ENCODE measurements at regions not wholly inside any gene's neighbourhood (a gene's known extent, or its start where the extent isn't known, plus 50 kb on each side); places are given as distances from the start of the nearest gene placed in this dataset.

DNA sequence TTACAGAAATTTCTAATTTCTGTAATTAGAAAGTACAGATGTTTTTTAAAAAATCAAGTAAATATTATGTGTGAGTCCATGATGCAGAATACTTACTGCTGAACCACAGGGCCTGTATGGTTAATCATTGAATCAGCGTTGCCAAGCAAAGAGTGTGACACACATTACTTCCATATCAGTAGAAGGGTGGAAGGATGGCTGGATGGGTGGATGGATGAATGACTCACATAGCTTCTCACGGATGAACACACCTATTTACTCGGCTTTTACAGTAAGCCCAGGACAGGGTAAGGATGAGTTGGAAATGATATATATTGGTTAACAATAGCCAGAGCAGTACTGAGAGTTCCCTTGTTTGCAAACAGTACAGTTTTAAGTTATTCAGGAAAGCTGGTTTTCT, 495.9 kb upstream of the RBFOX1 start:
- TF ChIP-seq, protein P1, sequence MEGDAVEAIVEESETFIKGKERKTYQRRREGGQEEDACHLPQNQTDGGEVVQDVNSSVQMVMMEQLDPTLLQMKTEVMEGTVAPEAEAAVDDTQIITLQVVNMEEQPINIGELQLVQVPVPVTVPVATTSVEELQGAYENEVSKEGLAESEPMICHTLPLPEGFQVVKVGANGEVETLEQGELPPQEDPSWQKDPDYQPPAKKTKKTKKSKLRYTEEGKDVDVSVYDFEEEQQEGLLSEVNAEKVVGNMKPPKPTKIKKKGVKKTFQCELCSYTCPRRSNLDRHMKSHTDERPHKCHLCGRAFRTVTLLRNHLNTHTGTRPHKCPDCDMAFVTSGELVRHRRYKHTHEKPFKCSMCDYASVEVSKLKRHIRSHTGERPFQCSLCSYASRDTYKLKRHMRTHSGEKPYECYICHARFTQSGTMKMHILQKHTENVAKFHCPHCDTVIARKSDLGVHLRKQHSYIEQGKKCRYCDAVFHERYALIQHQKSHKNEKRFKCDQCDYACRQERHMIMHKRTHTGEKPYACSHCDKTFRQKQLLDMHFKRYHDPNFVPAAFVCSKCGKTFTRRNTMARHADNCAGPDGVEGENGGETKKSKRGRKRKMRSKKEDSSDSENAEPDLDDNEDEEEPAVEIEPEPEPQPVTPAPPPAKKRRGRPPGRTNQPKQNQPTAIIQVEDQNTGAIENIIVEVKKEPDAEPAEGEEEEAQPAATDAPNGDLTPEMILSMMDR (conservative IDR thresholded peaks at IDR 0.05; ENCODE audit: low read depth in 2 of 2), result no peak
- TF ChIP-seq POLR2AphosphoS5 (IDR thresholded peaks at IDR 0.05; ENCODE audit: low read depth), result no peak
- TF ChIP-seq JUNB (IDR thresholded peaks at IDR 0.05; ENCODE audit: unreplicated experiment), result no peak
- TF ChIP-seq, protein P2, sequence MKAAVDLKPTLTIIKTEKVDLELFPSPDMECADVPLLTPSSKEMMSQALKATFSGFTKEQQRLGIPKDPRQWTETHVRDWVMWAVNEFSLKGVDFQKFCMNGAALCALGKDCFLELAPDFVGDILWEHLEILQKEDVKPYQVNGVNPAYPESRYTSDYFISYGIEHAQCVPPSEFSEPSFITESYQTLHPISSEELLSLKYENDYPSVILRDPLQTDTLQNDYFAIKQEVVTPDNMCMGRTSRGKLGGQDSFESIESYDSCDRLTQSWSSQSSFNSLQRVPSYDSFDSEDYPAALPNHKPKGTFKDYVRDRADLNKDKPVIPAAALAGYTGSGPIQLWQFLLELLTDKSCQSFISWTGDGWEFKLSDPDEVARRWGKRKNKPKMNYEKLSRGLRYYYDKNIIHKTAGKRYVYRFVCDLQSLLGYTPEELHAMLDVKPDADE (IDR thresholded peaks at IDR 0.05), result no peak
- TF ChIP-seq EZH2phosphoT487 (IDR thresholded peaks at IDR 0.05; ENCODE audit: unreplicated experiment), result no peak
- no peak for TF ChIP-seq STAT1 (IDR thresholded peaks at IDR 0.05; ENCODE audit: unreplicated experiment)
- TF ChIP-seq EZH2 (IDR thresholded peaks at IDR 0.05; ENCODE audit: low read depth, unreplicated experiment), result no peak
- TF ChIP-seq, protein P3, sequence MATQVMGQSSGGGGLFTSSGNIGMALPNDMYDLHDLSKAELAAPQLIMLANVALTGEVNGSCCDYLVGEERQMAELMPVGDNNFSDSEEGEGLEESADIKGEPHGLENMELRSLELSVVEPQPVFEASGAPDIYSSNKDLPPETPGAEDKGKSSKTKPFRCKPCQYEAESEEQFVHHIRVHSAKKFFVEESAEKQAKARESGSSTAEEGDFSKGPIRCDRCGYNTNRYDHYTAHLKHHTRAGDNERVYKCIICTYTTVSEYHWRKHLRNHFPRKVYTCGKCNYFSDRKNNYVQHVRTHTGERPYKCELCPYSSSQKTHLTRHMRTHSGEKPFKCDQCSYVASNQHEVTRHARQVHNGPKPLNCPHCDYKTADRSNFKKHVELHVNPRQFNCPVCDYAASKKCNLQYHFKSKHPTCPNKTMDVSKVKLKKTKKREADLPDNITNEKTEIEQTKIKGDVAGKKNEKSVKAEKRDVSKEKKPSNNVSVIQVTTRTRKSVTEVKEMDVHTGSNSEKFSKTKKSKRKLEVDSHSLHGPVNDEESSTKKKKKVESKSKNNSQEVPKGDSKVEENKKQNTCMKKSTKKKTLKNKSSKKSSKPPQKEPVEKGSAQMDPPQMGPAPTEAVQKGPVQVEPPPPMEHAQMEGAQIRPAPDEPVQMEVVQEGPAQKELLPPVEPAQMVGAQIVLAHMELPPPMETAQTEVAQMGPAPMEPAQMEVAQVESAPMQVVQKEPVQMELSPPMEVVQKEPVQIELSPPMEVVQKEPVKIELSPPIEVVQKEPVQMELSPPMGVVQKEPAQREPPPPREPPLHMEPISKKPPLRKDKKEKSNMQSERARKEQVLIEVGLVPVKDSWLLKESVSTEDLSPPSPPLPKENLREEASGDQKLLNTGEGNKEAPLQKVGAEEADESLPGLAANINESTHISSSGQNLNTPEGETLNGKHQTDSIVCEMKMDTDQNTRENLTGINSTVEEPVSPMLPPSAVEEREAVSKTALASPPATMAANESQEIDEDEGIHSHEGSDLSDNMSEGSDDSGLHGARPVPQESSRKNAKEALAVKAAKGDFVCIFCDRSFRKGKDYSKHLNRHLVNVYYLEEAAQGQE (IDR thresholded peaks at IDR 0.05; ENCODE audit: unreplicated experiment), result no peak
- TF ChIP-seq ZNF114 (CRISPR knock-in tag; IDR thresholded peaks at IDR 0.05), result no peak
